ENCODE measurements at regions not wholly inside any gene's neighbourhood (a gene's known extent, or its start where the extent isn't known, plus 50 kb on each side); places are given as distances from the start of the nearest gene placed in this dataset.

GRCh38 chr6:156590482-156590881 is 186.7 kb upstream of the ARID1B start:
- TF ChIP-seq POLR2A (IDR thresholded peaks at IDR 0.05; ENCODE audit: borderline replicate concordance, extremely low read depth, insufficient read depth, insufficient read length) (no peak), FOSL1 (IDR thresholded peaks at IDR 0.05; ENCODE audit: low read depth) (no peak), CTCF (IDR thresholded peaks at IDR 0.05 in 2 of 3, conservative IDR thresholded peaks at IDR 0.05 in 1 of 3; ENCODE audit: borderline replicate concordance in 1 of 3, insufficient read depth in 1 of 3, low read depth in 2 of 3, low read length in 2 of 3) (no peak), RAD21 (IDR thresholded peaks at IDR 0.05; ENCODE audit: low read depth) (0 out of 2 replicates have a peak, but pooled peaks have one; percentile 7), ZBTB33 (IDR thresholded peaks at IDR 0.05; ENCODE audit: extremely low read depth, insufficient replicate concordance, low read length) (no peak), MAX (IDR thresholded peaks at IDR 0.05) (no peak), EZH2 (IDR thresholded peaks at IDR 0.05) (no peak), POLR2AphosphoS5 (IDR thresholded peaks at IDR 0.05; ENCODE audit: low read depth, low read length) (no peak), JUND (IDR thresholded peaks at IDR 0.05) (no peak), ATF3 (IDR thresholded peaks at IDR 0.05) (no peak)
